Neural progenitor cell (in vitro differentiated cells): ENCODE measurements at regions not wholly inside any gene's neighbourhood (a gene's known extent, or its start where the extent isn't known, plus 50 kb on each side); places are given as distances from the start of the nearest gene placed in this dataset.
A peak's percentile ranks its signal among the peaks of the same experiment; 100 is the strongest.

Experiments
- DNase-seq: peaks from one replicate; pipeline ENCODE4 v3.0.0-alpha.2; 2016; ENCODE audit warnings: low spot score
- H2AFZ ChIP-seq: fragments of 200-600 bp; sonication (generic); replicated peaks from 2 replicates; pipeline ENCODE4 v1.6.1; 2016; ENCODE audit warnings: antibody characterized with exemption
- H3F3A ChIP-seq: fragments of 200-600 bp; sonication (generic); 2 replicates; pipeline ENCODE4 v1.6.1; 2016; ENCODE audit warnings: antibody characterized with exemption, low read depth
- H3K27ac ChIP-seq: fragments of 200-600 bp; sonication (generic); 2 replicates; pipeline ENCODE4 v1.5.1; 2016; ENCODE audit warnings: mild to moderate bottlenecking
- H3K27me3 ChIP-seq: fragments of 200-600 bp; sonication (generic); 2 replicates; pipeline ENCODE4 v1.6.1; 2016; ENCODE audit warnings: mild to moderate bottlenecking, moderate library complexity
- H3K36me3 ChIP-seq: fragments of 200-600 bp; sonication (generic); 2 replicates; pipeline ENCODE4 v1.5.1; 2016
- H3K4me1 ChIP-seq: fragments of 200-600 bp; sonication (generic); 2 replicates; pipeline ENCODE4 v1.6.1; 2016; ENCODE audit warnings: mixed run types
- H3K4me2 ChIP-seq: fragments of 200-600 bp; sonication (generic); 2 replicates; pipeline ENCODE4 v1.6.1; 2016
- H3K4me3 ChIP-seq: fragments of 200-600 bp; sonication (generic); 2 replicates; pipeline ENCODE4 v1.5.1; 2016
- H3K79me2 ChIP-seq: fragments of 200-600 bp; sonication (generic); 2 replicates; pipeline ENCODE4 v1.6.1; 2016; ENCODE audit warnings: low read depth
- H3K9ac ChIP-seq: fragments of 200-600 bp; sonication (generic); 2 replicates; pipeline ENCODE4 v1.6.1; 2016
- H3K9me3 ChIP-seq: fragments of 200-600 bp; sonication (generic); 2 replicates; pipeline ENCODE4 v1.5.1; 2016; ENCODE audit warnings: low read depth
- H4K20me1 ChIP-seq: fragments of 200-600 bp; sonication (generic); 2 replicates; pipeline ENCODE4 v1.6.1; 2016; ENCODE audit warnings: low read depth
- H3K27ac Mint-ChIP-seq: 3 replicates; pipeline ENCODE4 v1.8.0; 2021; ENCODE audit warnings: mixed read lengths
- H3K27me3 Mint-ChIP-seq: 2 replicates; pipeline ENCODE4 v1.8.0; 2022; ENCODE audit warnings: low read depth, mild to moderate bottlenecking, inconsistent platforms, moderate library complexity, mixed read lengths; ENCODE audit not compliant: insufficient read depth
- H3K36me3 Mint-ChIP-seq: 3 replicates; pipeline ENCODE4 v1.8.0; 2021; ENCODE audit warnings: mixed read lengths
- H3K4me1 Mint-ChIP-seq: 3 replicates; pipeline ENCODE4 v1.8.0; 2021; ENCODE audit warnings: mixed read lengths
- H3K4me3 Mint-ChIP-seq: 3 replicates; pipeline ENCODE4 v1.8.0; 2021; ENCODE audit warnings: mild to moderate bottlenecking, moderate library complexity, mixed read lengths
- H3K9me3 Mint-ChIP-seq: 3 replicates; pipeline ENCODE4 v1.8.0; 2020; ENCODE audit warnings: mixed read lengths
- EZH2 ChIP-seq: fragments of 200-600 bp; sonication (generic); IDR thresholded peaks from 2 replicates; pipeline ENCODE4 v1.6.1; 2017; ENCODE audit warnings: antibody characterized with exemption, mild to moderate bottlenecking, moderate library complexity
- EZH2phosphoT487 ChIP-seq: fragments of 200-600 bp; sonication (generic); IDR thresholded peaks from 2 replicates; pipeline ENCODE4 v1.6.1; 2017; ENCODE audit warnings: antibody characterized with exemption
- TF ChIP-seq, protein P1 (sequence below): fragments of 200-600 bp; sonication (generic); IDR thresholded peaks from 2 replicates; pipeline ENCODE4 v1.5.1; 2017; ENCODE audit warnings: antibody characterized with exemption, mild to moderate bottlenecking

- Histone ChIP-seq H2AFZ (no peak overlapping the region), H4K20me1 (no peaks in the 10 kb centered on the region), H3K4me3 (no peak overlapping the region), H3F3A (no peaks in the 10 kb centered on the region), H3K27me3 (peaks cover 10% of the 10 kb centered on the region), H3K4me1 (peaks cover 14% of the 10 kb centered on the region), H3K79me2 (no peaks in the 10 kb centered on the region), H3K27ac (no peak overlapping the region), H3K36me3 (no peaks in the 10 kb centered on the region), H3K9me3 (no peaks in the 10 kb centered on the region), H3K9ac (no peak overlapping the region), H3K4me2 (no peak overlapping the region)
- H3K4me3 Mint-ChIP-seq, result no peak overlapping the region
- H3K27ac Mint-ChIP-seq, result no peak overlapping the region
- no peak for DNase-seq
- H3K9me3 Mint-ChIP-seq, result no peaks in the 10 kb centered on the region
- H3K36me3 Mint-ChIP-seq, result no peaks in the 10 kb centered on the region
- H3K27me3 Mint-ChIP-seq, result peaks cover 10% of the 10 kb centered on the region
- no peak for TF ChIP-seq EZH2
- TF ChIP-seq, protein P1, sequence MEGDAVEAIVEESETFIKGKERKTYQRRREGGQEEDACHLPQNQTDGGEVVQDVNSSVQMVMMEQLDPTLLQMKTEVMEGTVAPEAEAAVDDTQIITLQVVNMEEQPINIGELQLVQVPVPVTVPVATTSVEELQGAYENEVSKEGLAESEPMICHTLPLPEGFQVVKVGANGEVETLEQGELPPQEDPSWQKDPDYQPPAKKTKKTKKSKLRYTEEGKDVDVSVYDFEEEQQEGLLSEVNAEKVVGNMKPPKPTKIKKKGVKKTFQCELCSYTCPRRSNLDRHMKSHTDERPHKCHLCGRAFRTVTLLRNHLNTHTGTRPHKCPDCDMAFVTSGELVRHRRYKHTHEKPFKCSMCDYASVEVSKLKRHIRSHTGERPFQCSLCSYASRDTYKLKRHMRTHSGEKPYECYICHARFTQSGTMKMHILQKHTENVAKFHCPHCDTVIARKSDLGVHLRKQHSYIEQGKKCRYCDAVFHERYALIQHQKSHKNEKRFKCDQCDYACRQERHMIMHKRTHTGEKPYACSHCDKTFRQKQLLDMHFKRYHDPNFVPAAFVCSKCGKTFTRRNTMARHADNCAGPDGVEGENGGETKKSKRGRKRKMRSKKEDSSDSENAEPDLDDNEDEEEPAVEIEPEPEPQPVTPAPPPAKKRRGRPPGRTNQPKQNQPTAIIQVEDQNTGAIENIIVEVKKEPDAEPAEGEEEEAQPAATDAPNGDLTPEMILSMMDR, result no peak
- no peak for TF ChIP-seq EZH2phosphoT487
- peaks cover 9% of the 10 kb centered on the region for H3K4me1 Mint-ChIP-seq
These were observed 219.2 kb downstream of the FOXD2 start for GRCh38 chr1:47656719-47657685.

DNA sequence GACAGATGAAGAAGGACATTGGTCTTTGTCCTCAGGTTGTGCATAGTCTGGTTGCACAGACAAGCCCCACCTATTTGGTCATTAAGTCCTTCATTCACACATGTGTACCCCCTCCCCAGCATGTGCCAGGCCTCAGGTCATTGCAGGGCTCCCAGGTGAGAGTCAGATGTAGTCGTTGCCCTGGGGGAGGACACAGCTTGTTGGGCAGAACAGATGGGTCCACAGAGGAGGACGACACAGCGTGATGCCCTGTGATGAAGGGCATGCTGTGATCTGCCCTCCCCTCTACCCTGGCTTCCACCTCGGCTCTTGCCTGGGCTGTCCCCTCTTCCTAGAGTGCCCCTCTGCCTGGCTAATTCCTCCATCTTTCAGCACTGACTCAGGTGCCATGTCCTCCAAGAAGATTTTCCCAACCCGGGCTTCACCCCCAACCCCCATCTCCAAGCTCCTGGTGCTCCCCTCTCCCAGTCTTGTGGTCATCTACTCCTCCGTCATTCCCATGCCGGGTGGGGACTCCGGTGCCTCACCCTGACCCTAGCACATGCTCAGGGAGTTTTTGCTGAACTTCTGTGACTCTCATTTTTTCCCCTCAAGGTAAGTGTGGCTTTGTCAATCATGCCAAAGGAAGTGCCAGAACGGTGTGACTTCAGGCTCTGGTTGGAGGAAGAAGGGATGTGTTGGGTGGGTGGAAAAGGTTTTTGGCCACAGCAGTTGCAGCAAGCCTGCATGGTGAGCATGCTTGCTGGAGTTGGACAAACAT is 220.5 kb downstream of the FOXD2 start:
- no peaks in the 10 kb centered on the region for H3K36me3 ChIP-seq

DNA sequence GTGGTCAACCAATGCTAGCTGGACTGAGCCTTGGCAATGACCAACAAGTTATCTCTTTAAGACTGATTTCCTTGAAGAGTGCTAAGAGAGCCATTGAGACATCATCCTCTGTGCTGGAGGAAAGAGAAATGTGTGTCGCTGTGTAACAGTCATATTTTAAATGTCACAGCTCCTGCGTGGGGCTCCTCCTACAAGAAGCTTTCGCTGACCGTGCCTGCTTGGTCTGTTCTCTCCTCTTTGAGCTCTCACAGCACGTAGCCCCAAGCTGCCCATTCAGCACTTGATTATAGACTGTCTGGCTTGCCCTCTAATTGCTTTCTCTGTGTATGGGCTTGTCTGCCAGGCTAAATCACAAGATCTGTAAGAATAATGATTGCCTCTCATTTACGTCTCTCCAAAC is 221.3 kb downstream of the FOXD2 start:
- Histone ChIP-seq H3F3A (no peaks in the 10 kb centered on the region), H3K4me1 (peaks cover 14% of the 10 kb centered on the region), H3K27me3 (peaks cover 10% of the 10 kb centered on the region), H3K36me3 (no peaks in the 10 kb centered on the region), H3K27ac (no peak overlapping the region), H4K20me1 (no peaks in the 10 kb centered on the region), H3K79me2 (no peaks in the 10 kb centered on the region), H2AFZ (no peak overlapping the region), H3K9me3 (no peaks in the 10 kb centered on the region), H3K4me2 (peak overlapping the region; percentile 52), H3K9ac (no peak overlapping the region), H3K4me3 (no peak overlapping the region)
- H3K27ac Mint-ChIP-seq, result no peak overlapping the region
- no peak overlapping the region for H3K4me3 Mint-ChIP-seq
- peaks cover 5% of the 10 kb centered on the region for H3K4me1 Mint-ChIP-seq
- DNase-seq, result peak; percentile 79
- peaks cover 10% of the 10 kb centered on the region for H3K27me3 Mint-ChIP-seq
- no peaks in the 10 kb centered on the region for H3K36me3 Mint-ChIP-seq
- H3K9me3 Mint-ChIP-seq, result no peaks in the 10 kb centered on the region
- TF ChIP-seq, protein P1, result no peak
- TF ChIP-seq EZH2phosphoT487 (no peak), EZH2 (no peak)

More for the DNA sequence above, 220.5 kb downstream of the FOXD2 start:
- peak overlapping the region; percentile 48 for H3K27ac Mint-ChIP-seq
- no peaks in the 10 kb centered on the region for H3K9me3 Mint-ChIP-seq
- peaks cover 5% of the 10 kb centered on the region for H3K4me1 Mint-ChIP-seq
- no peaks in the 10 kb centered on the region for H3F3A ChIP-seq
- DNase-seq, result no peak
- H3K9me3 ChIP-seq, result no peaks in the 10 kb centered on the region
- H2AFZ ChIP-seq, result no peak overlapping the region
- no peak overlapping the region for H3K4me2 ChIP-seq
- H3K79me2 ChIP-seq, result no peaks in the 10 kb centered on the region
- H3K4me1 ChIP-seq, result peaks cover 14% of the 10 kb centered on the region
- H3K4me3 ChIP-seq, result no peak overlapping the region
- H3K27me3 ChIP-seq, result peaks cover 10% of the 10 kb centered on the region
- H4K20me1 ChIP-seq, result no peaks in the 10 kb centered on the region
- no peak for TF ChIP-seq EZH2phosphoT487
- TF ChIP-seq, protein P1, result no peak
- no peak for TF ChIP-seq EZH2
- H3K4me3 Mint-ChIP-seq, result no peak overlapping the region
- H3K27ac ChIP-seq, result no peak overlapping the region
- H3K36me3 Mint-ChIP-seq, result no peaks in the 10 kb centered on the region
- H3K27me3 Mint-ChIP-seq, result peaks cover 10% of the 10 kb centered on the region
- H3K9ac ChIP-seq, result no peak overlapping the region
